Limb (tissue), 2 donors: ENCODE measurements at regions not wholly inside any gene's neighbourhood (a gene's known extent, or its start where the extent isn't known, plus 50 kb on each side); places are given as distances from the start of the nearest gene placed in this dataset.
A peak's percentile ranks its signal among the peaks of the same experiment; 100 is the strongest.

Experiments used
- DNase-seq, 2 donors: peaks; one replicate each; pipeline ENCODE4 v3.0.0-alpha.2; 2016; ENCODE audit errors: extremely low spot score in 2 of 2

- peak; percentile 43 to 51 for DNase-seq
Measured at GRCh38 chr1:240027059-240027462, 64.6 kb upstream of the FMN2 start.

GRCh38 chr1:240029418-240029817 lies 62.3 kb upstream of the FMN2 start:
- DNase-seq = no peak

GRCh38 chr1:240030236-240030635 lies 61.4 kb upstream of the FMN2 start:
- DNase-seq = no peak

- no peak for DNase-seq
Measured at GRCh38 chr1:240031009-240031408, 60.7 kb upstream of the FMN2 start.

GRCh38 chr1:240031414-240031813 lies 60.3 kb upstream of the FMN2 start:
- DNase-seq = no peak

- DNase-seq = no peak
Measured at GRCh38 chr1:240033406-240033805, 58.3 kb upstream of the FMN2 start.

GRCh38 chr1:240036526-240036925 lies 55.2 kb upstream of the FMN2 start:
- DNase-seq = no peak
